H1 (cell line): ENCODE measurements at regions not wholly inside any gene's neighbourhood (a gene's known extent, or its start where the extent isn't known, plus 50 kb on each side); places are given as distances from the start of the nearest gene placed in this dataset.

ENCODE experiments used
- CTCF ChIP-seq, 3 experiments: IDR thresholded peaks; 1 replicate in 2 of 3; 2 replicates in 1 of 3; pipeline versions ENCODE4 v1.5.1 to v1.6.1; 2011; ENCODE audit warnings: low read length in 3 of 3, mild to moderate bottlenecking in 3 of 3, inconsistent platforms in 2 of 3, low read depth in 1 of 3, moderate library complexity in 1 of 3; ENCODE audit not compliant: insufficient read depth in 1 of 3; ENCODE audit errors: control extremely low read depth in 1 of 3
- RFX5 ChIP-seq: IDR thresholded peaks from 2 replicates; pipeline ENCODE4 v1.6.1; 2011; ENCODE audit warnings: low read depth, low read length, improper control_type of control experiment, borderline replicate concordance

- TF ChIP-seq RFX5 (no peak), CTCF (IDR thresholded peaks at IDR 0.05; ENCODE audit: control extremely low read depth in 1 of 3, insufficient read depth in 1 of 3, low read depth in 1 of 3, low read length in 3 of 3) (no peak)
These were observed 97.2 kb downstream of the VEGFA start for GRCh38 chr6:43867246-43867645.
